BJ (cell line): ENCODE measurements at regions not wholly inside any gene's neighbourhood (a gene's known extent, or its start where the extent isn't known, plus 50 kb on each side); places are given as distances from the start of the nearest gene placed in this dataset.

Source experiments
- CTCF ChIA-PET: fragments of 350-600 bp; formaldehyde crosslinking; extraction: SDS; loops from one replicate; lab custom pipeline; 2021; ENCODE audit warnings: antibody characterized with exemption, inconsistent platforms; lab: Yijun Ruan, JAX
- POLR2A ChIA-PET: fragments of 300-600 bp; sonication (Branson Sonifier 250); formaldehyde crosslinking; extraction: SDS; loops from one replicate; lab custom pipeline; 2021; ENCODE audit warnings: antibody characterized with exemption; lab: Charles Lee
- DNase-seq: peaks from one replicate; pipeline ENCODE4 v3.0.0-alpha.2; 2011; ENCODE audit warnings: low read depth
- H3K27me3 ChIP-seq: 2 replicates; pipeline ENCODE4 v1.6.0; 2011; ENCODE audit warnings: low read length; ENCODE audit not compliant: control insufficient read depth, insufficient read depth
- H3K36me3 ChIP-seq: 2 replicates; pipeline ENCODE4 v1.5.1; 2011; ENCODE audit warnings: low read length; ENCODE audit not compliant: control insufficient read depth, insufficient read depth
- H3K4me3 ChIP-seq: 2 replicates; pipeline ENCODE4 v1.5.1; 2011; ENCODE audit warnings: low read depth, mild to moderate bottlenecking, control low read depth, low read length
- CTCF ChIP-seq: IDR thresholded peaks from 2 replicates; pipeline ENCODE4 v1.5.1; 2011; ENCODE audit warnings: low read depth, mild to moderate bottlenecking, control low read depth, inconsistent platforms, low read length, moderate library complexity; ENCODE audit not compliant: insufficient read depth

GRCh38 chr10:8349610-8350249 lies 295.2 kb downstream of the GATA3 start:
- no peaks in the 10 kb centered on the region for H3K36me3 ChIP-seq
- no peak for DNase-seq
- no peaks in the 10 kb centered on the region for H3K27me3 ChIP-seq
- TF ChIP-seq CTCF, result no peak
- POLR2A ChIA-PET, result no interaction called here
- no peak overlapping the region for H3K4me3 ChIP-seq
- CTCF ChIA-PET, result no interaction called here

GRCh38 chr10:8350250-8350967 lies 295.9 kb downstream of the GATA3 start:
- Histone ChIP-seq H3K36me3 (no peaks in the 10 kb centered on the region), H3K27me3 (no peaks in the 10 kb centered on the region), H3K4me3 (no peak overlapping the region)
- no peak for TF ChIP-seq CTCF
- no peak for DNase-seq
- POLR2A ChIA-PET, result no interaction called here
- CTCF ChIA-PET, result no interaction called here

GRCh38 chr10:8352171-8353075 lies 297.9 kb downstream of the GATA3 start:
- Histone ChIP-seq H3K27me3 (no peaks in the 10 kb centered on the region), H3K4me3 (no peak overlapping the region), H3K36me3 (no peaks in the 10 kb centered on the region)
- no peak for DNase-seq
- CTCF ChIA-PET, result no interaction called here
- POLR2A ChIA-PET, result no interaction called here
- no peak for TF ChIP-seq CTCF

- Histone ChIP-seq H3K36me3 (no peaks in the 10 kb centered on the region), H3K27me3 (no peaks in the 10 kb centered on the region), H3K4me3 (no peak overlapping the region)
- no peak for DNase-seq
- no peak for TF ChIP-seq CTCF
- ChIA-PET CTCF (no interaction called here), POLR2A (no interaction called here)
Observed at GRCh38 chr10:8356283-8356682, 301.8 kb downstream of the GATA3 start.

GRCh38 chr10:8359467-8359866 lies 305.0 kb downstream of the GATA3 start:
- CTCF ChIA-PET, result interaction anchor here (0.6 kb wide), 1 partner anchor 35 kb away, joined by 3 read pairs; no protein-coding TSS in a partner anchor
- TF ChIP-seq CTCF, result no peak

More at GRCh38 chr10:8359467-8359866, 305.0 kb downstream of the GATA3 start:
- POLR2A ChIA-PET, result no interaction called here
- H3K36me3 ChIP-seq, result no peaks in the 10 kb centered on the region
- DNase-seq, result no peak
- no peak overlapping the region for H3K4me3 ChIP-seq
- H3K27me3 ChIP-seq, result no peaks in the 10 kb centered on the region
